Astrocyte (in vitro differentiated cells and primary cell): ENCODE measurements at regions not wholly inside any gene's neighbourhood (a gene's known extent, or its start where the extent isn't known, plus 50 kb on each side); places are given as distances from the start of the nearest gene placed in this dataset.

Experiments used
- EZH2 ChIP-seq: IDR thresholded peaks from 2 replicates; pipeline ENCODE4 v1.6.1; 2012; ENCODE audit warnings: mild to moderate bottlenecking, low read length, inconsistent platforms; ENCODE audit not compliant: insufficient read depth
- TF ChIP-seq, protein P1 (sequence below): IDR thresholded peaks from 2 replicates; pipeline ENCODE4 v1.5.1; 2011; ENCODE audit warnings: low read depth, mild to moderate bottlenecking, inconsistent platforms, low read length, moderate library complexity; ENCODE audit not compliant: insufficient read depth

DNA sequence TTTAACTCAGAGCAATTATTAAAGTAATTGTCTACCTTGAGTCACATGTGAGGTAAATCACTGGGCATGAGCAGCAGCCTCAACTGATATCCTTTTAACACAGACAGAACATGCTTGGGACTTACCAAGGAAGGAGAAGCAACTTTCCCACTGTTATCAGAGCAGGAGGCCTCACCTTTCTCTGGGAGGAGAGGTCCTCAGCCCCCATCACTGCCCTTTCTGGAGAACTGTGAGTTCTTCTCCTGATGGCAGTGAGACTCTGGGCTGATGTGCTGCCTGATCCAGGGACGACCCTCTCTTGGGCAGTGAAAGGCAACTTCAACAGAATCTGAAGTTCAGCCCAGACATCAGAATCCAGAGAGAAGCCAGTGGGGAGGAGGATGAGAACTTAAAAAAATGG, 343.4 kb upstream of the IRX1 start:
- TF ChIP-seq, protein P1, sequence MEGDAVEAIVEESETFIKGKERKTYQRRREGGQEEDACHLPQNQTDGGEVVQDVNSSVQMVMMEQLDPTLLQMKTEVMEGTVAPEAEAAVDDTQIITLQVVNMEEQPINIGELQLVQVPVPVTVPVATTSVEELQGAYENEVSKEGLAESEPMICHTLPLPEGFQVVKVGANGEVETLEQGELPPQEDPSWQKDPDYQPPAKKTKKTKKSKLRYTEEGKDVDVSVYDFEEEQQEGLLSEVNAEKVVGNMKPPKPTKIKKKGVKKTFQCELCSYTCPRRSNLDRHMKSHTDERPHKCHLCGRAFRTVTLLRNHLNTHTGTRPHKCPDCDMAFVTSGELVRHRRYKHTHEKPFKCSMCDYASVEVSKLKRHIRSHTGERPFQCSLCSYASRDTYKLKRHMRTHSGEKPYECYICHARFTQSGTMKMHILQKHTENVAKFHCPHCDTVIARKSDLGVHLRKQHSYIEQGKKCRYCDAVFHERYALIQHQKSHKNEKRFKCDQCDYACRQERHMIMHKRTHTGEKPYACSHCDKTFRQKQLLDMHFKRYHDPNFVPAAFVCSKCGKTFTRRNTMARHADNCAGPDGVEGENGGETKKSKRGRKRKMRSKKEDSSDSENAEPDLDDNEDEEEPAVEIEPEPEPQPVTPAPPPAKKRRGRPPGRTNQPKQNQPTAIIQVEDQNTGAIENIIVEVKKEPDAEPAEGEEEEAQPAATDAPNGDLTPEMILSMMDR = no peak
- no peak for TF ChIP-seq EZH2
